GM19455 (cell line): ENCODE measurements at regions not wholly inside any gene's neighbourhood (a gene's known extent, or its start where the extent isn't known, plus 50 kb on each side); places are given as distances from the start of the nearest gene placed in this dataset.

ENCODE experiments used
- ATAC-seq: cut with Tn5 transposase; IDR thresholded peaks from one replicate; pipeline ENCODE4 v1.9.1; 2021; ENCODE audit not compliant: unreplicated experiment

- ATAC-seq: no peak
Measured at GRCh38 chr3:83729576-83729975, 1229.2 kb upstream of the CADM2 start.

GRCh38 chr3:83734656-83735055 lies 1224.1 kb upstream of the CADM2 start:
- ATAC-seq: no peak

- no peak for ATAC-seq
Measured at GRCh38 chr3:83738202-83738601, 1220.6 kb upstream of the CADM2 start.

GRCh38 chr3:83740504-83740903 lies 1218.3 kb upstream of the CADM2 start:
- no peak for ATAC-seq

GRCh38 chr3:83765956-83766355 lies 1192.8 kb upstream of the CADM2 start:
- no peak for ATAC-seq

- no peak for ATAC-seq
Measured at GRCh38 chr3:83769791-83770663, 1188.8 kb upstream of the CADM2 start.

- ATAC-seq: no peak
Measured at GRCh38 chr3:83770664-83771402, 1188.0 kb upstream of the CADM2 start.

GRCh38 chr3:83802801-83803200 lies 1156.0 kb upstream of the CADM2 start:
- ATAC-seq: no peak

- ATAC-seq: no peak
Measured at GRCh38 chr3:83807511-83807910, 1151.3 kb upstream of the CADM2 start.

GRCh38 chr3:83813176-83813575 lies 1145.6 kb upstream of the CADM2 start:
- ATAC-seq: no peak

GRCh38 chr3:83816653-83817052 lies 1142.1 kb upstream of the CADM2 start:
- ATAC-seq: no peak

GRCh38 chr3:83821506-83821905 lies 1137.3 kb upstream of the CADM2 start:
- ATAC-seq: no peak

- ATAC-seq: no peak
Measured at GRCh38 chr3:83823095-83823494, 1135.7 kb upstream of the CADM2 start.

GRCh38 chr3:83835040-83835439 lies 1123.7 kb upstream of the CADM2 start:
- no peak for ATAC-seq

GRCh38 chr3:83842511-83842910 lies 1116.3 kb upstream of the CADM2 start:
- ATAC-seq: no peak

GRCh38 chr3:83843716-83844115 lies 1115.1 kb upstream of the CADM2 start:
- no peak for ATAC-seq

GRCh38 chr3:83849106-83849730 lies 1109.6 kb upstream of the CADM2 start:
- ATAC-seq: no peak

GRCh38 chr3:83863380-83863779 lies 1095.4 kb upstream of the CADM2 start:
- ATAC-seq: no peak

GRCh38 chr3:83868909-83869567 lies 1089.8 kb upstream of the CADM2 start:
- ATAC-seq: no peak

GRCh38 chr3:83873550-83873949 lies 1085.2 kb upstream of the CADM2 start:
- ATAC-seq: no peak

- no peak for ATAC-seq
Measured at GRCh38 chr3:83877910-83878309, 1080.9 kb upstream of the CADM2 start.
